ENCODE measurements at regions not wholly inside any gene's neighbourhood (a gene's known extent, or its start where the extent isn't known, plus 50 kb on each side); places are given as distances from the start of the nearest gene placed in this dataset.

DNA sequence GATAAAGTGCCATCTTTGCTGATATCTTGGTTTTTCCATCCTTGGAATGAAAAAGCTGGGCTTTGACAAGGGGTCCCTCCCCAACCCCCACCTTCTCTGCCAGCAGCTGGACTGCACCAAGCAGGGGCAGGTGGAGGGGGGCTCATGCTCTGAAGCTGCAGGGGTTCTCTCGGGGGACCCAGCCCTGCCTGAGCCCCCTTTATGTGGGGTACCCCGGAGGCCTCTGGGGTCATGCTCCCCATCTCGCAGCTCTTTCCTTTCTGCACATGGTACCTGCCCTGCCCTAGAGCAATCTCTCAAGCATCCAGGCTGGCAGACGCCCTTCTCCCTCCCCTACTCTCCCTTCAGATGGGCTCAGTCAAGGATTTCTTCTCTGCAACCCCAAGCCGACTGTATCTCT is 146.7 kb upstream of the PTPN1 start:
- TF ChIP-seq POLR2AphosphoS5 (IDR thresholded peaks at IDR 0.05) (no peak), POLR2A (IDR thresholded peaks at IDR 0.05) (no peak), EP300 (IDR thresholded peaks at IDR 0.05) (no peak)
- TF ChIP-seq, protein P1, sequence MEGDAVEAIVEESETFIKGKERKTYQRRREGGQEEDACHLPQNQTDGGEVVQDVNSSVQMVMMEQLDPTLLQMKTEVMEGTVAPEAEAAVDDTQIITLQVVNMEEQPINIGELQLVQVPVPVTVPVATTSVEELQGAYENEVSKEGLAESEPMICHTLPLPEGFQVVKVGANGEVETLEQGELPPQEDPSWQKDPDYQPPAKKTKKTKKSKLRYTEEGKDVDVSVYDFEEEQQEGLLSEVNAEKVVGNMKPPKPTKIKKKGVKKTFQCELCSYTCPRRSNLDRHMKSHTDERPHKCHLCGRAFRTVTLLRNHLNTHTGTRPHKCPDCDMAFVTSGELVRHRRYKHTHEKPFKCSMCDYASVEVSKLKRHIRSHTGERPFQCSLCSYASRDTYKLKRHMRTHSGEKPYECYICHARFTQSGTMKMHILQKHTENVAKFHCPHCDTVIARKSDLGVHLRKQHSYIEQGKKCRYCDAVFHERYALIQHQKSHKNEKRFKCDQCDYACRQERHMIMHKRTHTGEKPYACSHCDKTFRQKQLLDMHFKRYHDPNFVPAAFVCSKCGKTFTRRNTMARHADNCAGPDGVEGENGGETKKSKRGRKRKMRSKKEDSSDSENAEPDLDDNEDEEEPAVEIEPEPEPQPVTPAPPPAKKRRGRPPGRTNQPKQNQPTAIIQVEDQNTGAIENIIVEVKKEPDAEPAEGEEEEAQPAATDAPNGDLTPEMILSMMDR (IDR thresholded peaks at IDR 0.05): no peak

All from gastroesophageal sphincter (tissue), 3 donors.